Mammary epithelial cell (primary cell): ENCODE measurements at regions not wholly inside any gene's neighbourhood (a gene's known extent, or its start where the extent isn't known, plus 50 kb on each side); places are given as distances from the start of the nearest gene placed in this dataset.

Experiments used
- EZH2 ChIP-seq: IDR thresholded peaks from 2 replicates; pipeline ENCODE4 v1.6.1; 2012; ENCODE audit warnings: low read length, inconsistent platforms, borderline replicate concordance
- TF ChIP-seq, protein P1 (sequence below), 2 donors: IDR thresholded peaks in 1 of 2; conservative IDR thresholded peaks in 1 of 2; 2 replicates each; pipeline ENCODE4 v1.5.1; 2011 to 2012; ENCODE audit warnings: inconsistent platforms in 2 of 2, low read length in 2 of 2, mild to moderate bottlenecking in 2 of 2, control low read depth in 1 of 2, low read depth in 1 of 2; ENCODE audit not compliant: insufficient read depth in 1 of 2; ENCODE audit errors: extremely low read depth in 1 of 2

DNA sequence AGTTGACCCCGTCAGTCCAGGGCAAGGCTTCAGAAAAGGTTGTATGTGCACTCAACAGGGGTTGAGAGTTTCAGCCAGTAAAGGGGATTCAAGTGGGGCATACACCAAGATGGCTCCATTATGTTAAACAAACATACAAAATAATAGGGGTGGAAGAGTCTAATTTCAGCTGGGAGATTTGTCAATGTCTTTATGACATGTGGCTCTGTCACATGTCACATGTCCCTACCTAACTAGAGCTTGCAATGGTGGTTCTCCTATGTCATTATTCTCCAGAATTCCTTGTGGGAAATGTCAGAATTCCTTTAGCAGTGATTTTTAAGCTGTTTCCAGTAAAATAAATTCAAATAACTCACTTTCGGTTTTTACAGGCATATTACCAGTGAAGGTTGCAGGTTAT lies 392.0 kb upstream of the ADGRL4 start:
- TF ChIP-seq EZH2: no peak
- TF ChIP-seq, protein P1, sequence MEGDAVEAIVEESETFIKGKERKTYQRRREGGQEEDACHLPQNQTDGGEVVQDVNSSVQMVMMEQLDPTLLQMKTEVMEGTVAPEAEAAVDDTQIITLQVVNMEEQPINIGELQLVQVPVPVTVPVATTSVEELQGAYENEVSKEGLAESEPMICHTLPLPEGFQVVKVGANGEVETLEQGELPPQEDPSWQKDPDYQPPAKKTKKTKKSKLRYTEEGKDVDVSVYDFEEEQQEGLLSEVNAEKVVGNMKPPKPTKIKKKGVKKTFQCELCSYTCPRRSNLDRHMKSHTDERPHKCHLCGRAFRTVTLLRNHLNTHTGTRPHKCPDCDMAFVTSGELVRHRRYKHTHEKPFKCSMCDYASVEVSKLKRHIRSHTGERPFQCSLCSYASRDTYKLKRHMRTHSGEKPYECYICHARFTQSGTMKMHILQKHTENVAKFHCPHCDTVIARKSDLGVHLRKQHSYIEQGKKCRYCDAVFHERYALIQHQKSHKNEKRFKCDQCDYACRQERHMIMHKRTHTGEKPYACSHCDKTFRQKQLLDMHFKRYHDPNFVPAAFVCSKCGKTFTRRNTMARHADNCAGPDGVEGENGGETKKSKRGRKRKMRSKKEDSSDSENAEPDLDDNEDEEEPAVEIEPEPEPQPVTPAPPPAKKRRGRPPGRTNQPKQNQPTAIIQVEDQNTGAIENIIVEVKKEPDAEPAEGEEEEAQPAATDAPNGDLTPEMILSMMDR (conservative IDR thresholded peaks at IDR 0.05 in 1 of 2, IDR thresholded peaks at IDR 0.05 in 1 of 2; ENCODE audit: extremely low read depth in 1 of 2, insufficient read depth in 1 of 2, low read depth in 1 of 2, low read length in 2 of 2): no peak
